GM21526 (cell line): ENCODE measurements at regions not wholly inside any gene's neighbourhood (a gene's known extent, or its start where the extent isn't known, plus 50 kb on each side); places are given as distances from the start of the nearest gene placed in this dataset.
"Not testable (repeated sequence)": the region's sequence is repeated elsewhere in the genome, so short reads cannot be mapped to it uniquely, and the experiment has no call there.

Experiments
- ATAC-seq: cut with Tn5 transposase; IDR thresholded peaks from one replicate; pipeline ENCODE4 v1.9.1; 2021; ENCODE audit warnings: moderate library complexity; ENCODE audit not compliant: unreplicated experiment, low FRiP score

- ATAC-seq: peak; percentile 87
Measured at GRCh38 chr6:82419132-82419581, 55.5 kb downstream of the TPBG start.

GRCh38 chr6:82419859-82420258, 56.2 kb downstream of the TPBG start:
- ATAC-seq: peak; percentile 40

- ATAC-seq: no peak
Measured at GRCh38 chr6:82430611-82431010, 67.0 kb downstream of the TPBG start.

GRCh38 chr6:82436740-82437139, 73.1 kb downstream of the TPBG start:
- ATAC-seq: no peak

GRCh38 chr6:82437701-82438100, 74.1 kb downstream of the TPBG start:
- no peak for ATAC-seq

- no peak for ATAC-seq
Measured at GRCh38 chr6:82441047-82441855, 77.6 kb downstream of the TPBG start.

GRCh38 chr6:82442061-82442719, 78.6 kb downstream of the TPBG start:
- ATAC-seq: no peak

- ATAC-seq: no peak
Measured at GRCh38 chr6:82458147-82458546, 94.5 kb downstream of the TPBG start.

GRCh38 chr6:82458705-82459104, 95.1 kb downstream of the TPBG start:
- ATAC-seq: no peak

GRCh38 chr6:82461536-82461935, 97.9 kb downstream of the TPBG start:
- ATAC-seq: no peak

GRCh38 chr6:82467338-82467737, 103.7 kb downstream of the TPBG start:
- no peak for ATAC-seq

- not testable (repeated sequence) for ATAC-seq
Measured at GRCh38 chr6:82470123-82470522, 106.5 kb downstream of the TPBG start.

- ATAC-seq: not testable (repeated sequence)
Measured at GRCh38 chr6:82475106-82475505, 111.5 kb downstream of the TPBG start.

GRCh38 chr6:82484001-82484400, 120.4 kb downstream of the TPBG start:
- no peak for ATAC-seq

GRCh38 chr6:82484737-82485626, 121.4 kb downstream of the TPBG start:
- no peak for ATAC-seq

- ATAC-seq: no peak
Measured at GRCh38 chr6:82487895-82488294, 124.3 kb downstream of the TPBG start.

GRCh38 chr6:82488403-82488802, 124.8 kb downstream of the TPBG start:
- ATAC-seq: no peak

- no peak for ATAC-seq
Measured at GRCh38 chr6:82492134-82492533, 128.5 kb downstream of the TPBG start.

- ATAC-seq: no peak
Measured at GRCh38 chr6:82493467-82493866, 129.8 kb downstream of the TPBG start.

- no peak for ATAC-seq
Measured at GRCh38 chr6:82494367-82494766, 130.8 kb downstream of the TPBG start.

- not testable (repeated sequence) for ATAC-seq
Measured at GRCh38 chr6:82501901-82502300, 138.3 kb downstream of the TPBG start.
